ENCODE measurements at regions not wholly inside any gene's neighbourhood (a gene's known extent, or its start where the extent isn't known, plus 50 kb on each side); places are given as distances from the start of the nearest gene placed in this dataset.

- Histone ChIP-seq H3K9me2 (ENCODE audit: insufficient read depth, low read length) (no peaks in the 10 kb centered on the region), H3K4me3 (ENCODE audit: low read length) (no peak overlapping the region), H3K79me2 (replicated peaks; ENCODE audit: insufficient read depth, low read length) (no peaks in the 10 kb centered on the region), H3K27me3 (ENCODE audit: insufficient read depth, low read depth, low read length) (no peaks in the 10 kb centered on the region), H3K36me3 (ENCODE audit: insufficient read depth, low read length) (no peaks in the 10 kb centered on the region), H4K20me1 (ENCODE audit: insufficient read depth) (no peaks in the 10 kb centered on the region), H3F3A (ENCODE audit: insufficient read depth, low read length, poor library complexity, severe bottlenecking) (no peaks in the 10 kb centered on the region), H3K4me2 (ENCODE audit: low read length) (no peak overlapping the region), H2AFZ (ENCODE audit: low read depth, low read length) (no peak overlapping the region), H3K9me3 (ENCODE audit: low read length) (no peaks in the 10 kb centered on the region), H3K9ac (ENCODE audit: low read length) (no peak overlapping the region), H3K27ac (ENCODE audit: low read length) (no peak overlapping the region)
- no peak for TF ChIP-seq RAD21 (conservative IDR thresholded peaks at IDR 0.05)
- TF ChIP-seq, protein P1, sequence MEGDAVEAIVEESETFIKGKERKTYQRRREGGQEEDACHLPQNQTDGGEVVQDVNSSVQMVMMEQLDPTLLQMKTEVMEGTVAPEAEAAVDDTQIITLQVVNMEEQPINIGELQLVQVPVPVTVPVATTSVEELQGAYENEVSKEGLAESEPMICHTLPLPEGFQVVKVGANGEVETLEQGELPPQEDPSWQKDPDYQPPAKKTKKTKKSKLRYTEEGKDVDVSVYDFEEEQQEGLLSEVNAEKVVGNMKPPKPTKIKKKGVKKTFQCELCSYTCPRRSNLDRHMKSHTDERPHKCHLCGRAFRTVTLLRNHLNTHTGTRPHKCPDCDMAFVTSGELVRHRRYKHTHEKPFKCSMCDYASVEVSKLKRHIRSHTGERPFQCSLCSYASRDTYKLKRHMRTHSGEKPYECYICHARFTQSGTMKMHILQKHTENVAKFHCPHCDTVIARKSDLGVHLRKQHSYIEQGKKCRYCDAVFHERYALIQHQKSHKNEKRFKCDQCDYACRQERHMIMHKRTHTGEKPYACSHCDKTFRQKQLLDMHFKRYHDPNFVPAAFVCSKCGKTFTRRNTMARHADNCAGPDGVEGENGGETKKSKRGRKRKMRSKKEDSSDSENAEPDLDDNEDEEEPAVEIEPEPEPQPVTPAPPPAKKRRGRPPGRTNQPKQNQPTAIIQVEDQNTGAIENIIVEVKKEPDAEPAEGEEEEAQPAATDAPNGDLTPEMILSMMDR (IDR thresholded peaks at IDR 0.05; ENCODE audit: poor library complexity, severe bottlenecking), result no peak
- no peak for TF ChIP-seq TAF1 (IDR thresholded peaks at IDR 0.05; ENCODE audit: low read depth)
- TF ChIP-seq MXI1 (conservative IDR thresholded peaks at IDR 0.05; ENCODE audit: poor library complexity, severe bottlenecking), result no peak
- TF ChIP-seq SMC3 (conservative IDR thresholded peaks at IDR 0.05; ENCODE audit: poor library complexity), result no peak
- TF ChIP-seq POLR2AphosphoS5 (IDR thresholded peaks at IDR 0.05), result no peak
- no peak for TF ChIP-seq REST (IDR thresholded peaks at IDR 0.05; ENCODE audit: borderline replicate concordance)
- no peak for TF ChIP-seq EP300 (conservative IDR thresholded peaks at IDR 0.05; ENCODE audit: poor library complexity, severe bottlenecking)
- no peak for TF ChIP-seq EZH2 (IDR thresholded peaks at IDR 0.05; ENCODE audit: borderline replicate concordance, insufficient read depth, low read length, poor library complexity, severe bottlenecking)
Observed at GRCh38 chr18:55101458-55101824, 142.2 kb upstream of the CCDC68 start.

DNA sequence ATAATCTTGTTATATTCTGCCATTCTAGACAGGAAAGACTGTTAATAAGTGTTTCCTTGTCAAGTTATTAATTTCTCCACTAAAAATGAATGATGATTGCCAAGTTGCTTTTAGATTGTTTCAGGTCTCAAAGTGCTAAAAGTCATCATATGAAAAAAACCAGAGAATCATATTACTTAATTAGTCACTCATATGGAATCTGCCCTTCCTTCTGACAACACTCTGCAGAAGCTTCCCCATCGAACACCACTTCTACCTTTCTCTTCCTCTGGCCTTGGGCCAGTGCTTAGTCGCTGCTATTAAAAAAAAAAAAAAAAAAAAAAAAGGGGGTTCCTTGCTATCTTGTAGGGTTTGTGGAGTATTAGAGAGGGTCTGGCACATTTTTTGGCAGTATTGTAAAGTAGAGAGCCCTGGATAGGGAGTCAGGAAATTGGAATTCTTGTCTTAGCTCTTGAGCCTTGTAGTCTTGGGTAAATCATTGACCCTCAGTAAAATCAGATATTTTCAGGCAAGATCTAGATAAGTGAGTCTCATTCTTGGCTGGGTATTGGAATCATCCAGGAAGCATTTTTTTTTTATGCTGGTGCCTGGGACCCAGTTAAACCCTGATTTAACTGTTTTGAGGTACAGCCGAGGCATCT is 141.7 kb upstream of the CCDC68 start:
- Histone ChIP-seq H3K4me3 (ENCODE audit: low read length) (no peak overlapping the region), H4K20me1 (ENCODE audit: insufficient read depth) (no peaks in the 10 kb centered on the region), H3F3A (ENCODE audit: insufficient read depth, low read length, poor library complexity, severe bottlenecking) (no peaks in the 10 kb centered on the region), H3K4me2 (ENCODE audit: low read length) (no peak overlapping the region), H3K9ac (ENCODE audit: low read length) (no peak overlapping the region), H3K79me2 (replicated peaks; ENCODE audit: insufficient read depth, low read length) (no peaks in the 10 kb centered on the region), H3K9me3 (ENCODE audit: low read length) (no peaks in the 10 kb centered on the region), H3K27me3 (ENCODE audit: insufficient read depth, low read depth, low read length) (no peaks in the 10 kb centered on the region), H3K9me2 (ENCODE audit: insufficient read depth, low read length) (no peaks in the 10 kb centered on the region), H3K36me3 (ENCODE audit: insufficient read depth, low read length) (no peaks in the 10 kb centered on the region), H3K27ac (ENCODE audit: low read length) (no peak overlapping the region), H2AFZ (ENCODE audit: low read depth, low read length) (no peak overlapping the region)
- TF ChIP-seq REST (IDR thresholded peaks at IDR 0.05; ENCODE audit: borderline replicate concordance), result no peak
- no peak for TF ChIP-seq SMC3 (conservative IDR thresholded peaks at IDR 0.05; ENCODE audit: poor library complexity)
- TF ChIP-seq MXI1 (conservative IDR thresholded peaks at IDR 0.05; ENCODE audit: poor library complexity, severe bottlenecking), result no peak
- no peak for TF ChIP-seq EZH2 (IDR thresholded peaks at IDR 0.05; ENCODE audit: borderline replicate concordance, insufficient read depth, low read length, poor library complexity, severe bottlenecking)
- TF ChIP-seq EP300 (conservative IDR thresholded peaks at IDR 0.05; ENCODE audit: poor library complexity, severe bottlenecking), result no peak
- TF ChIP-seq, protein P1 (IDR thresholded peaks at IDR 0.05; ENCODE audit: poor library complexity, severe bottlenecking), result no peak
- no peak for TF ChIP-seq RAD21 (conservative IDR thresholded peaks at IDR 0.05)
- no peak for TF ChIP-seq POLR2AphosphoS5 (IDR thresholded peaks at IDR 0.05)
- TF ChIP-seq TAF1 (IDR thresholded peaks at IDR 0.05; ENCODE audit: low read depth), result no peak
